Loucy (cell line): ENCODE measurements at regions not wholly inside any gene's neighbourhood (a gene's known extent, or its start where the extent isn't known, plus 50 kb on each side); places are given as distances from the start of the nearest gene placed in this dataset.

ENCODE experiments used
- CTCF ChIP-seq: fragments of 200-600 bp; sonication (generic); conservative IDR thresholded peaks from 2 replicates; pipeline ENCODE4 v1.5.1; 2014; ENCODE audit warnings: mild to moderate bottlenecking, antibody characterized with exemption, low read length
- EZH2phosphoT487 ChIP-seq: fragments of 200-600 bp; IDR thresholded peaks from 2 replicates; pipeline ENCODE4 v1.6.1; 2018; ENCODE audit warnings: antibody characterized with exemption, mild to moderate bottlenecking, moderate library complexity, borderline replicate concordance

GRCh38 chrX:107530141-107530540 lies 80.7 kb downstream of the FRMPD3 start:
- no peak for TF ChIP-seq CTCF
- no peak for TF ChIP-seq EZH2phosphoT487
